ENCODE measurements at regions not wholly inside any gene's neighbourhood (a gene's known extent, or its start where the extent isn't known, plus 50 kb on each side); places are given as distances from the start of the nearest gene placed in this dataset.
"Not testable (repeated sequence)": the region's sequence is repeated elsewhere in the genome, so short reads cannot be mapped to it uniquely, and the experiment has no call there.

GRCh38 chr1:47577303-47578025, 139.6 kb downstream of the FOXD2 start:
- DNase-seq, result no peak

DNA sequence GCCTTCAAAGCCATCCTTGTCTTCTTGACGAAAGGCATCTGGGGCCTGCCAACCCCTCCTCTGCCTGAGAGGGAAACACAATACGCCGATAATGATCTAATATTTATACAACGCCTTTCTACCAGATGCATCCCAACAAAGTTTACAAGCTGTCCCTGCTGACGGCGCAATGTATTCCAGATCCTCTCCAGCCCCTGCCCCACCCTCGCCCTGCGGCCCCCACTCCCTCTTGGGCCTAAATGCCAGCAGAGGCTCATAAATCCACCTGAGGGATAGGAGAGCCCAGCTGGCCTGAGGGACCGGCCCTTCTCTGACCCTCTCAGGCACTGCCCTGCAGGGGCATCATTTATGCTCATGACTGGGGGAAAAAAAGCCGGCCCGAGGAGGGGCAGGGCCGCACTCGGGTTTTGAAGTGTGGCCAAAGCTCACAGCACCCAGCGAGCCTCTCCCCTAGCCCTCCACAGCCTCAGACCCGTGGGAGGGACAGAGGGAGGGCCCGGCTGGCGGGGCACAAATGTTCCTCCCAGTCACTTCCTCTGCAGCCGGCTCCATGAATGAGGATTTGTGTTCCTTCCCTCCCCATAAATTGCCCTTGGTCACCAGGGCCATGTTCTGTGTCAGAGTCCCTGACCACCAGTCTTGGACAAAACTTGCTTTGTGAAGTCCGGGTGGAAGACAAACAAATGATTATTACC, 140.3 kb downstream of the FOXD2 start:
- DNase-seq, result no peak

DNA sequence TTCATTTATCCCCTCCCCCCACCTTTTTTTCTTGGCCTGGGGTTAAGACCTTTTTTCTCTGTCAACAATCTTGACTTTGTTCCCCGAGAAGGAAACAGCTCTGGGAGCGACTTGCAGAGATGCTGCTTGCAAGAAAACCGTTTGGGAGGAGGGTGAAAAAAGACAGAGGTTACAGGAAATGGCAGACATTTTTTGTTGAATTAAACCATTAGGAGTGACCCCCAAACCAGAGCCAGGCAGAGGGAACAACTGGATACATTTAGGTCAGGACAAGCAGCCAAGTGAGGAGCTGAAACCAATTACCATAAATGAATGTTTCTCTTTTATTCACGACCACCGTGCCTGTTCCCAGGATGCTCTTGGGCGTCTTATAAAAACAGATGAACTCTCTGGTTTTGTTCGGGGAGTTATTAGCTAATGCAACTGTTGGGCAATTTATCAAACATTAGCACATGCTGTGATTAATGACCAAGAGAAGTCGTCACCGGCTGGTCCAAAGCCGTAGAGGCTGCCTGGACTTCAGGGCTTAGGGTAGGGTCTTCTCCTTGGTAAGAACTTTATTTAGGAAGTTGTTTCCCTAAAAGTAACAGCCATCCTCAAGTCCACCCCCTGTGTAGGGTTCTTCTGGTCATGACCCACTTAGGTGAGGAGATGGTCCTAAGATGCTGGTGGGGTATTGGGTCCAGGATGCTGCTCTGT, 141.0 kb downstream of the FOXD2 start:
- no peak for DNase-seq

DNA sequence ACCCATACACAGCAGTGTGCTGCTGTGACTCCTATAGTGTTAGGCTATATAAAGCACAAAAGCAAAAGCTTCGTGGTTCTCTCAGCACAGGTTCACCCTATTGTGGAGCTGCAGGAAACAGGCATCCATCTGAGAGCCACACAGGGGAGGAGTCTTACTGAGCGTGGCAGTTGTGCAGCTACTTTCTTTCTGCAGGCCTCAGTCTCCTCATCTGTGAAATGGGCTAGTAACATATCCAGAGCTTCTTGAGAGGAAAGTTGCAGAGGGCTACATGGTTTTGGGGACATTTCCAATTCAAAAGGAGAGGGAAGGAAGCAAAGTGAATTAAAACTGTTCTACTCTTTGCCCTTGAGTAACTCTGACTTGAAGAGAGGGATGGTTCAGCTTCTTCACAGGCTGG, 142.0 kb downstream of the FOXD2 start:
- no peak for DNase-seq

- DNase-seq, result no peak
These were observed 142.7 kb downstream of the FOXD2 start for GRCh38 chr1:47580451-47580995.

DNA sequence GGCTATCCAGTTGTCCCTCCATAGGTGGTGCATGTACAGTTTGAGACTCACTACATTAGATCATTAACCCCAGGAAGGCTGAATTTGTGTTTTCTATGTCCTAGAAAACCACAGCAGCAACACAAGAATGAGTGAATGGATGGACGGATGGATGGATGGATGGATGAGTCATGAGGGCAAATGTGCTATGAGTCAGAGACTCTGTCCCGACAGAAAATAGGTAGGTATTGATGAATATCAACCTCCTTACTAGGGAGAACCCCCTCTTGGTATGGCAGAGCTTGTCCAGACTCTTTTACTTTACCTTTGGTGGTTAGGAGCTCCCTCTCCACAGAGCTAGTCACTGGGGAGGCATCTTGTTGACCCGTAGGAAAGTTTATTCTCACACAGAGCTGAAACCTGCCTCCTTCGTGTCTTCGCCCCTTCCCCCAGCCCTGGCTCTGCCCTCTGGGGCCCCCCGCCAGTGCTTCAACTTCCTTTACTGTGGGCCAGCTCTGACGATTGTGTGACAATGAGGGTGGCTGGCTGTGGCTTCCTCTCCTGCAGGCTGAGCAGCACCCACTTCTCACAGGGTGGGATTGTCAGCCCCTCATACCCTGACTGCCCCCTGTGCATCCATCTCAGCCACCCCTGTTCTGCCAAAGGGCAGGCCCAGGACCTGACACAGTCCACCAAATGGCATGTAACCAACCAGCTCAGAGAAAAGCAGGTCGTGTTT, 145.2 kb downstream of the FOXD2 start:
- no peak for DNase-seq

DNA sequence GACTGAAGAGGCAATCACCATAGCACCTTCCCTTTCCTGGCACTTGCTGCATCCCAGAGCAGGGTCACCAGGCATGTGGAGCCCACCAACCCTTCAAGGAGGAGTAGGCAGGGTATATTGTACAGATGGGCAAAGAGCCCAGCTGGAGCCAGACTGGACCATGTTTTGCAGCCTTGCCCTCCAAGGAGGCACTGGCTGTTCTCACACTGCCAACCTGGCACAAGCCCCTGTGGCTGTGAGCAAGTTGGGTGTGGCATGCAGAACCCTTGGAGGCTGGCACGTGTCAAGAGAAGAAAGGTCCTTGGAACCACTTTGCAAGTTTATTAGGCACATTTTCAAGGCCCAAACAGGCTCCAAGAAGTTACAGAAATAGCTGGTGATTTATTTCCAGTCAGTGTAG, 146.4 kb downstream of the FOXD2 start:
- no peak for DNase-seq

DNA sequence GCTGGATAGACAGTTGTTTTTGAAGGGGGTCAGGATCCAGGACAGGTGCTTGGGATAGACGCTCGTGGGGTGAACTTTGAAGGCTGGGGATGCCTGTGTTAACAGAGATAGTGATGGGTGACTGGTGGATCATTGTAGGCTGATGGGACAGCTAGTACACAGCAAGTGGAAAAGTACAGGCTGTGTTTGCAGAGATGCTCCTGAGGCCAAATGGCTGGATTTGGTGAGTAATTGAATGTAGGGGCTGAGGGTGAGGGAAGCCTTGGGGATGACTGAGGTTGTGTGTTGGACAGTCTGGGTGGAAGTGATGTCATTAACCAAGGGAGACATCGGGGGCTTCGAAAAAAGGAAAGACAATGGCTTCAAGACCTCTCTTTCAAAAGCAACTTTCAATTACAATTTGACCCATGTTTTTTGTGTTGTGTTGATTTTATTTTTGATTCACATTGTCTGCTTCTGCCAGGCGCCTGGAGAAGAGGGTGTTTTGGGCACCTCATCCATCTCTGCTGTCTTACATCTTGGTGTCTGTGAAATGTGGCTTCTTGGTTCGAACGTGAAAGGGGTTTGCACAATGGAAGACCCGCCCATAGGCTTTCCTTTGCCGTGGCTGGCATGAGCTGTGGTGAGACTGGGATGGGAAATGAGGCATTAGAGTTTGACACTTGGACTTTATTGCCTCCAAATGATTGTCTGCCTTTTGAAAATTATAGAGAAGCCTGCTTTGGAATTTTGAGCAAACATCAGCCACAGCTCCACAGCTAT, 147.5 kb downstream of the FOXD2 start:
- no peak for DNase-seq

- no peak for DNase-seq
These were observed 150.2 kb downstream of the FOXD2 start for GRCh38 chr1:47587891-47588582.

DNA sequence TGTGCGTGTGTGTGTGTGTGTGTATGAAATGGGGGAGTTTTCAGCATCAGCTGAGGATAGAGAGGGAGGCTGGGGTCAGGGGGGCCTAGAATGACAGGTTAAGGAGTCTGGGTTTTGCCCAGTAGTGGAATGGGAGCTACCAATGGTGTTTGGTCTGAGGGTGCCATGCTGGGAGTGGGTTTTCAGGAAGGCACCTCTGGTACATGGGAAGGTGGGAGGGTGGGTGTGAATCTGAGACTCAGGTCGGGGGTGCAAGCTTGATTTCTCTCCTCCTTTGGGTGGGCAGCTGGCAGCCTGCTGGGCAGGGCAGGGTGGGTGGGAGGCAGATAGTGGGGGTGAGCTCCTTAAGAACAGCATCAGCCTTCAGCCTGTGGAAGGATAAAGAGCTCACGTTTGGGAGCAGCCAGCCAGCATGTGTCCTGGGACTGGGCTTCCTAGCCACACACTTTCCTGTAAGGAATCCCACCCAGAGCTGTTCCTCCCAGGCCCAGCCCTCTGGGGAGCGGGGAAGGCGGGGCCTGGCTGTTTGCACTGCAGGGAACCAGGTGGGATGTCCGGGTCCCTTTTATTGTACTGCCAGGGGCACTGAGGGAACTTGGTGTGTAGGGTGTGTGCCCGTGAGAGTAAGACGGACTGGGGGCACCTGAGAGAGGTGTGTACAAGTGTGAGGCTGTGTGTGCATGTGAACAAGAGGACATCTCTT, 152.8 kb downstream of the FOXD2 start:
- no peak for DNase-seq

GRCh38 chr1:47591801-47592200, 154.0 kb downstream of the FOXD2 start:
- no peak for DNase-seq

DNA sequence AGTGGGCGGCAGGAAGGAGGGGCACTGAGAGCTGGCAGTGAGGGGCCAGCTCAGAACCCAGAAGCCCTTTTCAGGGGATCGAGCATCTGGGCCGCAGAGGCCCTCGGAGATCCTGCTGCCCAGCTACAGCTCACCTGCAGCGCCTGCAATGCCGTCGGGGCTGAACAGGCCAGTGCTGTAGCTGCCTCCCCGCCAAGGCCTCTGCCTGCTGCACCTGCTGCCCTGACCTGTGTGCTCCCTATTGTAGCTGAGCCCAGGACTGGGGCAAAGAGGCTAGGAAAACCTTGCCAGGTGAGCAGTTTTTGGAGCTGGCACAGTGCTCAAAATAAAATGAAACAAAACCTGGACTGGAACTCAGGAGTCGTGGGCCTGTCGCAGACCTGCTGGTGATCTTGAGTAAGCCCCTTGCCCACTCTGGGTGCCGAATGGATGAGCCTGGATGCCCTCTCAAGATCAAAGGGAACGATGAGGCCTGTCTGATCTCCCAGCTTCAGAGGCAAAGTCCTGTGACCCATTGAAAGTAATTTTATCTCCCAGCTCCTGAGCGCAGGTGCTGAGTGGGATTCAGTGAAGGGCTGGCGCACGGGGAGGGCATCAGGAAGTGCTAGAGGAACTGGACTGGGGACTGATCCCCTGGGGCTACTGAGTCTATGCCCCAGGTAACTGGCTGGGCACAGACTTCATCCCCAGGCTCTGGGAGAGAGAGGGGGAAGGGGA, 154.6 kb downstream of the FOXD2 start:
- peak; percentile 56 for DNase-seq

DNA sequence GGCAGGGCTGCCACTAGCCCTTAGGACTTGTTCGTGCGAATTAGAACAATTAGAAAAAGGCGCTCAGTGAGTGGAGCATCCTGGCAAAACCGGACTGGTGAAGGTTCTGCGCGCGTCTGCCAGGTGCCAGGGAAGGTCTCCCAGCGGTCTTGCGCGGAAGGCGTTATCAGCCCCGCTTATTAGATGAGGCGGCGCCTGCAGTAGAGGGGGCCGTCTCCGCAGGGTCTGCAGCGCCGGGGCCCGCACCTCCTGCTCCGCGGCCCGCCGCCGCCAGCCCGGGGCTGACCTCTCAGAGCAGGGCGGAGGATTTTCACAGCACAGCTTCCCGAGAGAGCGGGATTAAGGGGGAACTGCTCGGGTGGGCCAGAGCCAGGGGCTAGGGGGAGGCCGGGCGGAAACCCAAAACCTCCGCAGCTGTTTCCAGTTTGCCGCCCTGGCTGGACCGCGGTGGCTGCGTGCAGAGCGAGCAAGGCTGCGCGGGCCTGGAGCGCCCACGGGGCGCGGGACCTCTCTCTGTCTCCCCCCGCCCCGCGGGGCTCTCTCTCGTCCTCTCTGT, 155.2 kb downstream of the FOXD2 start:
- DNase-seq, result no peak

DNA sequence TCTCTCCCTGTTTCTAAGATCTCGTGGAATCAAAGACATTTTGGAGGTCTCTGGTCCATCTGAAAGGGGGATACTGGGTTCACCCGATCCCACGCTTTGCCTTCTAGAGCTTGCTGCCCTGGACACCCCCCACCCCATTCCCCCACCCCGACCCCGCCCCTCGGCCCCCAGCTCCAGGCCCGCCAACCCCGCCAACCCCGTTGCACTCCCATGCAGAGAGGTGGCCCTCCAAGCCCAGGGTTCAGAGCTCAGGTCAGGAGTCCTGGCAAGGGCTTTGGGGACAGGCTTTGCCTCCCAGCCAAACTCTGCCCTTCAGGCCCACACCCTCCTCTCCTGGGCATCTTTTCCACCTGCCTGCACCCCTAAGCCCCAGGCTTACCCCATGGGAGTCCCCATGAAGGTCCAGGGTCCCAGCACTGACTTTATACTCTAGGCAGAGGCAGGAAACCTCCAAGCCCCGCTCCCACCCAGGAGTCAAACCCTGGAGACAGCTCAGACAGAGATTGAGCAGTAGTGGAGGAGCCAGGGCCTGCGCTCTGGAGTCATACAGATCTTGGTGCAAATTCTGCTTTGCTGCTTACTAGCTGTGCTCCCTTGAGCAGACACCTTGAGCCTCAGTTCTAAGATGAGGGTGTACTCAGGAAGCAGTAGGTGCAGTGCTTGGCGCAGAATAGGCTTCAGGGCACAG, 155.9 kb downstream of the FOXD2 start:
- DNase-seq, result no peak

GRCh38 chr1:47594627-47595026, 156.8 kb downstream of the FOXD2 start:
- no peak for DNase-seq

DNA sequence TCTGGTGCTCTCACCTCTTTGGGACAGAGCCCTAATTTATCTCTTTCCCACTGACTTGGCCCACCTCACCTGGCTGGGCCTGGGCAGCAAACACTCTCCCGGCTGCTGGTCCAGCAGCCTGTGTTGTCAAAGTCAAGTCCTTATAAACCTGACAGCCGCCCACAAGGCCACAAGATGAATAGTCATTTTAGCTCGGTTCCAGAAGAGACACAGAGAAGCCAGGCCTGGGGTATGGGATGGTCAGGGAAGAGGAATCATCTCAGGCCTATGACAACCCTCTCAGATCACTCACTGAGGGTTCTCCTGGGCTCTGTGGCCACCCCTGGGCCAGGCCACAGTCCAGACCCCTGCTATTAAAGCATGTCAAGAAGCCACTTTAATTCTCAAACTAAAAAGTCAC, 158.5 kb downstream of the FOXD2 start:
- no peak for DNase-seq

- no peak for DNase-seq
These were observed 160.5 kb downstream of the FOXD2 start for GRCh38 chr1:47598357-47598756.

GRCh38 chr1:47599777-47600176, 161.9 kb downstream of the FOXD2 start:
- DNase-seq, result no peak

DNA sequence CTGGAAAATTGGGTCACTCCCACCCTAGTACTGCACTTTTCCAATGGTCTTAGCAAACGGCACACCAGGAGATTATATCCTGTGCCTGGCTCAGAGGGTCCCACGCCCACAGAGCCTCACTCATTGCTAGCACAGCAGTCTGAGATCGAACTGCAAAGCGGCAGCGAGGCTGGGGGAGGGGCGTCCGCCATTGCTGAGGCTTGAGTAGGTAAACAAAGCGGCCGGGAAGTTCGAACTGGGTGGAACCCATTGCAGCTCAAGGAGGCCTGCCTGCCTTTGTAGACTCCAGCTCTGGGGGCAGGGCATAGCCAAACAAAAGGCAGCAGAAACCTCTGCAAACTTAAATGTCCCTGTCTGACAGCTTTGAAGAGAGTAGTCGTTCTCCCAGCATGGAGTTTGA, 164.6 kb downstream of the FOXD2 start:
- not testable (repeated sequence) for DNase-seq
